HG03108 (cell line): ENCODE measurements at regions not wholly inside any gene's neighbourhood (a gene's known extent, or its start where the extent isn't known, plus 50 kb on each side); places are given as distances from the start of the nearest gene placed in this dataset.

Experiments used
- ATAC-seq: cut with Tn5 transposase; IDR thresholded peaks from one replicate; pipeline ENCODE4 v1.9.1; 2021; ENCODE audit warnings: moderate library complexity; ENCODE audit not compliant: unreplicated experiment

GRCh38 chr13:90084684-90085290 lies 1262.7 kb upstream of the MIR17HG start:
- ATAC-seq = no peak

DNA sequence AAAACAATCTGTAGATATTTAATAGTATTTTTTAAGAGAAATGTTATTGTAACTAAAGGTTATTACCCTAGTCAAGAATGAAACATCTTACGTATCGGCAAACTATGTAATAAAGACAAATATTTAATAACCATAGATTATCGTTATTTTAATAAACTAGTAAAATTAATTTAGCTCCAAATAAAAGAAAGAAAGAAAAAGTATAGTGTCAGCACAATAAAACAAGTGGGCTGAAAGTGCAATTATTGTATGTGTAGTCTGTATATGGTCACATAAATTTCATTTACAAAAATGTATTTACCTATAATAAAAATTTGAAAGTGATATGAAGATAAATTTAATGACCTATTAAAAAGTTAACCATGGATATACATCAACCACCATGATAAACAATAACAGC lies 1258.4 kb upstream of the MIR17HG start:
- ATAC-seq = no peak

- ATAC-seq = no peak
These were observed 1255.9 kb upstream of the MIR17HG start for GRCh38 chr13:90091611-90092010.

GRCh38 chr13:90094357-90094756 lies 1253.1 kb upstream of the MIR17HG start:
- ATAC-seq = no peak

- no peak for ATAC-seq
These were observed 1248.9 kb upstream of the MIR17HG start for GRCh38 chr13:90098577-90098976.

DNA sequence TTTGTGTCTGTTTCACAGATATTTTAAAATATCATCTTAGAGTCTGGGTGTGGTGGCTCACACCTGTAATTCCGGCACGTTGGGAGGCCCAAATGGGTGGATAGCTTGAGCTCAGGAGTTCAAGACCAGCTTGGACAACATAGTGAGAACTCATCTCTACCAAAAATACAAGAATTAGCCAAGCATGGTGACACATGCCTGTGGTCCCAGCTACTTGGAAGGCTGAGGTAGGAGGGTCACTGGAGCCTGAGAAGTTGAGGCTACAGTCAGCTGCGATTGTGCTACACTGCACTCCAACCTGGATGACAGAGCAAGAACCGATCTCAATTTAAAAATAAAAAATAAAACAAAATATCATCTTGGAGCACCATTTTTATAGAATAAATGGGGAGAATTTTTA lies 1247.6 kb upstream of the MIR17HG start:
- no peak for ATAC-seq

DNA sequence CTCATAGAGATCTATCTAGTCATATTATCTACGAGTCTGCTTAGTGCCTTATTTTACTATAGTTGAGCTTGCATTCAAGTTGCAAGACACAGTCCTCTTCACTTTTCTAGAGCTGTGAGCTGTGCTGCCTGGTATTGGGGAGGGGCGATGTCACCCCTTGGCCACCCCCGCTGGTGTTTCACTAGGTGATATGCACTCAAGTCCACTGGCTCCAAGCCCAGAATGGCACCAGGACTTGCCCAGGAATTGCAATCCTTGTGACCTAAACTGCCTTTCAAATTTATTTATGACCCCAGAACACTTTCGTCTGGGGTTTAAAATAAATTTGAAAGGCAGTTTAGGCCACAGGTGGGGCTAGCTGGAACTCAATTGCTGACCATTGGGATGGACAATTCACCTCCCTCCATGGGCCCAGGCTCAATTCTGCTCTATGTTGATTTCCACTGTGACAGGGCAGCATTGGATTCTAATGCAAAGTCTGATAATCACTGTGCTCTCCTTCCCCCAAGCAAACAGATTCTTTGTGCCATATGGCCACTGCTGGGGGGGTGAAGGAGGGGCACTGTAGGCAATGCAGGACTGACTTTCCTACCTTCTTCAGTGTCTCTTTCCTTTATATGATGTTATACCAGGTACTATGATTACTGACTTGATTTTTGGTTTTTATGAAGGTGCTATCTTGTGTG lies 1244.2 kb upstream of the MIR17HG start:
- no peak for ATAC-seq

GRCh38 chr13:90104764-90105163 lies 1242.7 kb upstream of the MIR17HG start:
- no peak for ATAC-seq

DNA sequence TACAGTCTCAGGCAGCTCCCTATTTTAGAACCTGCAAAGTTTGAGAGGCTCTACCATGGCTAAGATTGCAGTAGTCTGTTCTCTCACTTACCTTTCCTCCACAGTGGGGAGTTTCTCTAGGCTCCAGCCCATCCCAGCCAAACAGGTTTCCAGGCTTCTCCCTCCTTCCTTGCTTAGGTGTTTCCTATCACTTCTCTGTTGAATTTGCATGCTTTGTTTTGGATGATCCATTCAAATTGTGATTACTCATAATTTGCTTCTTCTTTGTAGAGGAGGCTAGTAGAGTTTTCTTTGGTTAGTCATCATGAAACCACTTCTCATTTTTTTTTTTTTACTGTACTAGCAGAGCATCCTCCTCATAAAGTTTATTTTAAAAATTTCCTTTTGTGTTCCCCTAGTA lies 1242.2 kb upstream of the MIR17HG start:
- no peak for ATAC-seq

DNA sequence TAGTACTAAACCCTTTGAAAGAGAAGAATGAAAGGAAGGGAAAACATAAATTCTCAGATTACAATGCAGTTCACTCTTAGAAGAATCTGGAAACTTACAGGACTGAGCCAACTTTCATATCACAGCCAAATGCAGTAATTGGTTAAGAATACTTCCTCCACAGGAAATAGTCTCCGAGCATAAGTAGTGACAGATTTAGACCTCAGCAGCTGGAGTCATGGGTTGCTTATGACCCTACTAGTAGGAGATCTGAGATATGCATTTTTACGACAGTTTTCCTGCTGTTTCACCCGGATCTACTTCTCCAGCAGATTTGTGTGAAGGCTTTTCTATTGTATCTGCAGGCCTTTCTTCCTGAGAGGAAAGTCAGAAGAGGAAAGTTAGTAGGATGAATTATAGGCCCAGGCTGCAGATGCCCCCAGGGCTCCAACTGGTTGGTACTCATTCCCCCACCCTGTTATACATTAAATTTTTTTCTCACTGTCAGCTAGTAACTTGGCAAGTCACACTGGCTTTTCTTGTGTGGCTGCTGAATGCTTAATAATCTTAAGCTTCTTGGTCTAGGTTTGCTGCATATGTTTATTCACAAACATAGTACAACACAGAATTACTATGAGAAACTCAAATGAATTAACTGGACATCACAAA lies 1241.5 kb upstream of the MIR17HG start:
- no peak for ATAC-seq

- ATAC-seq = no peak
These were observed 1239.8 kb upstream of the MIR17HG start for GRCh38 chr13:90107661-90108060.

- ATAC-seq = no peak
These were observed 1238.9 kb upstream of the MIR17HG start for GRCh38 chr13:90108547-90108946.

DNA sequence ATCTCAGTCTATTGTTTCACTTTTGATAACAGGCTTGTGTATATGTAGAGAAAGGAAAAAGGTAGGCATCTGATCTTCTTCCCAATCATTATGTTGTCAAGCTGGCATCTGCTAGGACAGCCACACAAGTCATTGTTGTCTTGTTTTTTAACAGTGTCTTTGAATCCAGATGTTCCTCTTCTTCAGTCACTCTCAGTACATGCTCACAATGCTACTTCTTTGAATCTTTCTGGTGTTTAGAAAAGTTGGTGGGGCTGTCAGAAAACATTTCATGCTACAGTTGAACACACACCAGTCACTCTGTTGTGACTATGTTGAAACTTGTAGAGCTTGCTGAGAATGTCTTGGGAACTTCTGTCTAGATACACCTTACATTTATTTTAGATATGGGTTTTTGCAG lies 1231.4 kb upstream of the MIR17HG start:
- ATAC-seq = no peak

- ATAC-seq = no peak
These were observed 1228.9 kb upstream of the MIR17HG start for GRCh38 chr13:90118467-90119071.

DNA sequence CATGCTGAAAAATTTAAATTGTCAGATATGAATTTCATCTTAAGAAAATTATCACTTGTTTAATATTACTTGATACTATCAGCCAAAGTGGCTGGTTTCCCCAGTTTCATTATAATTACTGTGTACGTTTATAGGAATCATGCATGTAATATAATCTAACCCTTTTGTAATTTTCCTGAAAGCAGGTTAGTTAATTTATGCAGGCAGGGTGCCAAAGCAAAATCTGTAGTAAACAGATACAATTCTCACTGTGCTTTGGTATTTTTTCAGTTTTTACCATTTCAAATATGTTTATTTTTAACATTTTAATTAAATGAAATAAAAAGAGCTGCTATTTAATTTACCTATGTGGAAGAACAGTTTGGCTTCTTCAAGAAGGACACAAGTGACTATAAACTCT lies 1227.5 kb upstream of the MIR17HG start:
- no peak for ATAC-seq

GRCh38 chr13:90121784-90122183 lies 1225.7 kb upstream of the MIR17HG start:
- ATAC-seq = no peak

DNA sequence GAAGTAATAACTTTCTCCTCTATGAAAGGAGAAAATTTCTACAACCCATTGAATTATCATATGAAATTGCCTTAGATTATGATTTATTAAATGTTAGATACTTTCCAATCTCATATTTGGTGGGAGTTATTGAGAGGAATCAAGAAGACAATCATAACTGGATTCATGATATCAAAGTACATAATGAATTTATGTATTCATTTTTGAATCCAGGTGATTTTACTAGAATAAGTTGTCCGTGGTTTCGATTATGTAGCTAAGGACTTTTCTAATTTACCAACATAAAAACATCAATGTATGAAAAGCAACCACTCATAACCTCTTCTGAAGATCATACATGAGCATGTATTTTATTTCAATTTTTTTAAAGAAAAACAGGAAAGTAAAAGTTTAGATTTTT lies 1225.0 kb upstream of the MIR17HG start:
- ATAC-seq = no peak

GRCh38 chr13:90135558-90135957 lies 1211.9 kb upstream of the MIR17HG start:
- no peak for ATAC-seq

GRCh38 chr13:90142251-90142650 lies 1205.2 kb upstream of the MIR17HG start:
- no peak for ATAC-seq

DNA sequence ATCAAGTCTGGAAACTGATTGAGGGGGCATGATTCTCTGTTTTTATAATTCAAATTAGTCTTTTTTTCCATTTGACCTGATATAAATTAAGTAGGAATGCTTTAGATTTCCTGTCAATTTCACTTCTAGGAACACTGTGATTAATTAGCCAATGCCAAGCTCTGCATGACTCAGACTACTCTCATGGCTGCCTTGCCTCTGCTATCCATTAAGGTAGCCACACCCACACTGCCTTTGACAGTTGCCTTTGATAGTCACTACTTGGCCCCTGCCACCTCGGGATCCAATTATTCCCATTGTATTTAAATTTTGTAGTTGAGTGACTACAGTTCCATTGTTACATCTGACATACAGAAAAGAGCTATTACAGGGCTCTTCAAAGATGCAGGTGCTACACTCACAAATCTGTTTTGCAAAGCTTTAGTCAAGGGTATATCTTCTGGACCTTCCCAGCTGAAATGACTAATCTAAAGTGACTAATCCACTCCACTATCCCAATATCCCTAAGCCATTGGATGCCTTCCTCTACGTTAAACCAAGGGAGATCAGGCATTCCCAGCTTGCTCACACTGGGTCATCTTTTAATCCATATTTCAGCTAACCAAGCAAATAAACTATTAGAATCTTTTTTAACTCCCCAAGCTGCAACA lies 1193.1 kb upstream of the MIR17HG start:
- ATAC-seq = no peak

GRCh38 chr13:90156390-90156789 lies 1191.1 kb upstream of the MIR17HG start:
- no peak for ATAC-seq

DNA sequence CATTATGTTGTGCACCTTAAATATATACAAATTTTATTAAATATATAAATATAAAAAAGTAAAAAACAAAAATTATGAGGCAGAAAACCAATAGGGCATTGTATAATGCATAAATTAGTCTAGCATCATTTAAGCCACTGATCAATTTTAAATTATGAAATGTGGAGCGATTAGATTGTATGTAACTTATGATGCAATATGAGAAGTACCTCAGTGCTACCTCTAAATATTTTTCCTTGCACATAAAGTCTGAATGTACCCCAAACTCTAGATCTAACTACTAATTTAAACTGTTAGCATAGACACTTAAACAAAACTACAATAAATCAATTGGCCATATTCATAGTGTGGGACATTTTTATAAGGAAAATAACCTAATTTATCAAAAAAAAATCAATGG lies 1178.5 kb upstream of the MIR17HG start:
- no peak for ATAC-seq
